ENCODE measurements at regions not wholly inside any gene's neighbourhood (a gene's known extent, or its start where the extent isn't known, plus 50 kb on each side); places are given as distances from the start of the nearest gene placed in this dataset.

- H3K4me1 ChIP-seq: no peaks in the 10 kb centered on the region
- no peaks in the 10 kb centered on the region for H3K27me3 ChIP-seq
- intact Hi-C loops (cut with DNase I; ENCODE audit: low total_unique reads): loop anchor here (5.0 kb wide), 1 partner anchor 749 kb away; no protein-coding TSS in a partner anchor
- no peak for DNase-seq (ENCODE audit: low spot score in 2 of 2)
- no peaks in the 10 kb centered on the region for H3K36me3 ChIP-seq
- no peak overlapping the region for H3K27ac ChIP-seq
- TF ChIP-seq, protein P1, sequence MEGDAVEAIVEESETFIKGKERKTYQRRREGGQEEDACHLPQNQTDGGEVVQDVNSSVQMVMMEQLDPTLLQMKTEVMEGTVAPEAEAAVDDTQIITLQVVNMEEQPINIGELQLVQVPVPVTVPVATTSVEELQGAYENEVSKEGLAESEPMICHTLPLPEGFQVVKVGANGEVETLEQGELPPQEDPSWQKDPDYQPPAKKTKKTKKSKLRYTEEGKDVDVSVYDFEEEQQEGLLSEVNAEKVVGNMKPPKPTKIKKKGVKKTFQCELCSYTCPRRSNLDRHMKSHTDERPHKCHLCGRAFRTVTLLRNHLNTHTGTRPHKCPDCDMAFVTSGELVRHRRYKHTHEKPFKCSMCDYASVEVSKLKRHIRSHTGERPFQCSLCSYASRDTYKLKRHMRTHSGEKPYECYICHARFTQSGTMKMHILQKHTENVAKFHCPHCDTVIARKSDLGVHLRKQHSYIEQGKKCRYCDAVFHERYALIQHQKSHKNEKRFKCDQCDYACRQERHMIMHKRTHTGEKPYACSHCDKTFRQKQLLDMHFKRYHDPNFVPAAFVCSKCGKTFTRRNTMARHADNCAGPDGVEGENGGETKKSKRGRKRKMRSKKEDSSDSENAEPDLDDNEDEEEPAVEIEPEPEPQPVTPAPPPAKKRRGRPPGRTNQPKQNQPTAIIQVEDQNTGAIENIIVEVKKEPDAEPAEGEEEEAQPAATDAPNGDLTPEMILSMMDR (IDR thresholded peaks at IDR 0.05): no peak
- no peak overlapping the region for H3K4me3 ChIP-seq
- H3K9me3 ChIP-seq: no peaks in the 10 kb centered on the region
Observed at GRCh38 chr11:11786234-11786633, 55.5 kb upstream of the USP47 start.

DNA sequence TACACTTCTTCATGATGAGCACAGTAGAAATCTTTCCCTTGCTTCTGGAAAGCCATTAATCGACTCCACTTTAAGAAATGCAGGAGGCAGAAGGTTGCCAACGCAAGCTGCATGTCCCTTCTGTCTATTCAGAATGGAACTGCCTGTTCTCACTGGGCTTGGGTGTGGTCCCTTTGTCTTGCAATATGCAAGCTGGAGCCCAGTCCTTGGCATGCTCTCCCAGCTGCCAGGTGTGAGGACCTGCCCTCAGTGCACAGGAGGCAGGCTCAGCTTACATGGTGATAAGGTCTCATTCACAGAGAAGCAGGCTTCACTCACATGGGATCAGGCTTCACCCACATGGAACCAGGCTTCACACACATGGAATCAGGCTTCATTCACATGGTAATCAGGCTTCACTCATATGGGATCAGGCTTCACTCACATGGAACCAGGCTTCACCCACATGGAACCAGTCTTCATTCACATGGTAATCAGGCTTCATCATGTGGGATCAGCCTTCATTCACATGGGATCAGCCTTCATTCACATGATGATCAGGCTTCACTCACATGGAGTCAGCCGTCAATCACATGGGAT lies 59.2 kb upstream of the USP47 start:
- intact Hi-C loops (cut with DNase I; ENCODE audit: low total_unique reads): loop anchor here (5.0 kb wide), 1 partner anchor 1625 kb away; no protein-coding TSS in a partner anchor
- no peaks in the 10 kb centered on the region for H3K4me1 ChIP-seq
- H3K4me3 ChIP-seq: no peak overlapping the region
- H3K27ac ChIP-seq: no peak overlapping the region
- no peaks in the 10 kb centered on the region for H3K9me3 ChIP-seq
- no peak for DNase-seq (ENCODE audit: low spot score in 2 of 2)
- no peaks in the 10 kb centered on the region for H3K36me3 ChIP-seq
- TF ChIP-seq POLR2A (IDR thresholded peaks at IDR 0.05) (no peak), POLR2AphosphoS5 (IDR thresholded peaks at IDR 0.05) (no peak)
- no peaks in the 10 kb centered on the region for H3K27me3 ChIP-seq

- no peak for DNase-seq (ENCODE audit: low spot score in 2 of 2)
- H3K4me1 ChIP-seq: no peaks in the 10 kb centered on the region
- H3K36me3 ChIP-seq: no peaks in the 10 kb centered on the region
- no peaks in the 10 kb centered on the region for H3K27me3 ChIP-seq
- no peaks in the 10 kb centered on the region for H3K9me3 ChIP-seq
- no peak overlapping the region for H3K27ac ChIP-seq
- intact Hi-C loops (cut with DNase I; ENCODE audit: low total_unique reads): loop anchor here (5.0 kb wide), 1 partner anchor 1624 kb away; no protein-coding TSS in a partner anchor
- H3K4me3 ChIP-seq: no peak overlapping the region
- TF ChIP-seq POLR2AphosphoS5 (IDR thresholded peaks at IDR 0.05) (no peak), POLR2A (IDR thresholded peaks at IDR 0.05) (no peak)
- TF ChIP-seq, protein P1 (IDR thresholded peaks at IDR 0.05): no peak
Observed at GRCh38 chr11:11780858-11781257, 60.9 kb upstream of the USP47 start.

GRCh38 chr11:11779975-11780374 lies 61.8 kb upstream of the USP47 start:
- H3K27ac ChIP-seq: no peak overlapping the region

GRCh38 chr11:11777897-11778296 lies 63.9 kb upstream of the USP47 start:
- intact Hi-C loops (cut with DNase I; ENCODE audit: low total_unique reads): no loop called here
- DNase-seq (ENCODE audit: low spot score in 2 of 2): no peak
- no peak for TF ChIP-seq POLR2A (IDR thresholded peaks at IDR 0.05)
- TF ChIP-seq, protein P1 (IDR thresholded peaks at IDR 0.05): no peak
- TF ChIP-seq POLR2AphosphoS5 (IDR thresholded peaks at IDR 0.05): no peak
- Histone ChIP-seq H3K36me3 (no peaks in the 10 kb centered on the region), H3K27ac (no peak overlapping the region), H3K4me1 (no peaks in the 10 kb centered on the region), H3K4me3 (no peak overlapping the region), H3K9me3 (no peaks in the 10 kb centered on the region), H3K27me3 (no peaks in the 10 kb centered on the region)

More at GRCh38 chr11:11779975-11780374, 61.8 kb upstream of the USP47 start:
- TF ChIP-seq POLR2A (IDR thresholded peaks at IDR 0.05) (no peak), POLR2AphosphoS5 (IDR thresholded peaks at IDR 0.05) (no peak)
- TF ChIP-seq, protein P1 (IDR thresholded peaks at IDR 0.05): no peak
- H3K9me3 ChIP-seq: no peaks in the 10 kb centered on the region
- H3K4me3 ChIP-seq: no peak overlapping the region
- intact Hi-C loops (cut with DNase I; ENCODE audit: low total_unique reads): loop anchor here (5.0 kb wide), 1 partner anchor 1623 kb away; no protein-coding TSS in a partner anchor
- H3K27me3 ChIP-seq: no peaks in the 10 kb centered on the region
- H3K36me3 ChIP-seq: no peaks in the 10 kb centered on the region
- no peak for DNase-seq (ENCODE audit: low spot score in 2 of 2)
- H3K4me1 ChIP-seq: no peaks in the 10 kb centered on the region

Measured in breast epithelium (tissue), 4 donors.